H9 (cell line): ENCODE measurements at regions not wholly inside any gene's neighbourhood (a gene's known extent, or its start where the extent isn't known, plus 50 kb on each side); places are given as distances from the start of the nearest gene placed in this dataset.

ENCODE experiments used
- DNase-seq: peaks from one replicate; pipeline ENCODE4 v3.0.0-alpha.2; 2017
- H2AFZ ChIP-seq: one replicate; pipeline ENCODE4 v1.6.1; 2013; ENCODE audit warnings: mild to moderate bottlenecking, low read length, control low read depth, moderate library complexity
- H2AK5ac ChIP-seq: 2 replicates; pipeline ENCODE4 v1.6.1; 2013; ENCODE audit warnings: low read length, control low read depth, mixed read lengths; ENCODE audit not compliant: insufficient read length
- H2BK120ac ChIP-seq: one replicate; pipeline ENCODE4 v1.6.1; 2013; ENCODE audit warnings: low read depth, mild to moderate bottlenecking, low read length, control low read depth, inconsistent platforms; ENCODE audit not compliant: poor library complexity, severe bottlenecking
- H2BK12ac ChIP-seq: 2 replicates; pipeline ENCODE4 v1.6.1; 2013; ENCODE audit warnings: low read length, control low read depth, mixed read lengths, low read depth; ENCODE audit not compliant: insufficient read length
- H2BK15ac ChIP-seq: 2 replicates; pipeline ENCODE4 v1.6.1; 2013; ENCODE audit warnings: low read depth, low read length, control low read depth
- H2BK20ac ChIP-seq: one replicate; pipeline ENCODE4 v1.6.1; 2013; ENCODE audit warnings: low read depth, mild to moderate bottlenecking, low read length, control low read depth, inconsistent platforms; ENCODE audit not compliant: poor library complexity, severe bottlenecking
- H2BK5ac ChIP-seq: 2 replicates; pipeline ENCODE4 v1.6.1; 2013; ENCODE audit warnings: low read length, control low read depth, mixed read lengths; ENCODE audit not compliant: insufficient read length
- H3K14ac ChIP-seq: 2 replicates; pipeline ENCODE4 v1.6.1; 2013; ENCODE audit warnings: low read length, control low read depth; ENCODE audit not compliant: insufficient read depth
- H3K18ac ChIP-seq: 2 replicates; pipeline ENCODE4 v1.6.1; 2013; ENCODE audit warnings: low read depth, mild to moderate bottlenecking, mixed read lengths, low read length, control low read depth; ENCODE audit not compliant: insufficient read length
- H3K23ac ChIP-seq: 2 replicates; pipeline ENCODE4 v1.6.1; 2013; ENCODE audit warnings: low read length, control low read depth, mixed read lengths, low read depth; ENCODE audit not compliant: insufficient read length
- H3K23me2 ChIP-seq: 2 replicates; pipeline ENCODE4 v1.6.1; 2013; ENCODE audit warnings: low read depth, mild to moderate bottlenecking, mixed read lengths, low read length, control low read depth; ENCODE audit not compliant: insufficient read length, poor library complexity, severe bottlenecking
- H3K27ac ChIP-seq: 2 replicates; pipeline ENCODE4 v1.5.1; 2013; ENCODE audit warnings: low read length, control low read depth, mixed read lengths, low read depth; ENCODE audit not compliant: insufficient read length
- H3K27me3 ChIP-seq: 2 replicates; pipeline ENCODE4 v1.6.1; 2013; ENCODE audit warnings: low read length, control low read depth, inconsistent platforms; ENCODE audit not compliant: insufficient read depth
- H3K4ac ChIP-seq: 2 replicates; pipeline ENCODE4 v1.6.1; 2013; ENCODE audit warnings: low read depth, mild to moderate bottlenecking, control low read depth, inconsistent platforms, low read length, moderate library complexity
- H3K4me1 ChIP-seq: 2 replicates; pipeline ENCODE4 v1.6.1; 2013; ENCODE audit warnings: low read length, control low read depth, inconsistent platforms; ENCODE audit not compliant: insufficient read depth
- H3K4me2 ChIP-seq: 2 replicates; pipeline ENCODE4 v1.6.1; 2013; ENCODE audit warnings: low read length, control low read depth, mixed read lengths; ENCODE audit not compliant: insufficient read length, insufficient read depth
- H3K56ac ChIP-seq: 2 replicates; pipeline ENCODE4 v1.6.1; 2013; ENCODE audit warnings: low read depth, mild to moderate bottlenecking, mixed read lengths, low read length, control low read depth; ENCODE audit not compliant: insufficient read length
- H3K79me1 ChIP-seq: 2 replicates; pipeline ENCODE4 v1.6.1; 2013; ENCODE audit warnings: low read depth, mild to moderate bottlenecking, moderate library complexity, low read length, control low read depth, inconsistent platforms; ENCODE audit not compliant: insufficient read depth, poor library complexity, severe bottlenecking
- H3K79me2 ChIP-seq: 2 replicates; pipeline ENCODE4 v1.6.1; 2013; ENCODE audit warnings: low read length, control low read depth, inconsistent platforms; ENCODE audit not compliant: insufficient read depth
- H3K9ac ChIP-seq: 2 replicates; pipeline ENCODE4 v1.6.1; 2013; ENCODE audit warnings: low read length, control low read depth, mixed read lengths; ENCODE audit not compliant: insufficient read length; ENCODE audit errors: extremely low read depth
- H3K9me3 ChIP-seq: one replicate; pipeline ENCODE4 v1.6.1; 2013; ENCODE audit warnings: low read depth, low read length, inconsistent platforms; ENCODE audit not compliant: control insufficient read depth
- H3T11ph ChIP-seq: one replicate; pipeline ENCODE4 v1.6.1; 2013; ENCODE audit warnings: mild to moderate bottlenecking, low read length, control low read depth, inconsistent platforms
- H4K20me1 ChIP-seq: one replicate; pipeline ENCODE4 v1.6.1; 2013; ENCODE audit not compliant: control insufficient read depth, insufficient read length, insufficient read depth
- H4K5ac ChIP-seq: 2 replicates; pipeline ENCODE4 v1.6.1; 2013; ENCODE audit warnings: low read depth, mild to moderate bottlenecking, mixed read lengths, low read length, control low read depth; ENCODE audit not compliant: insufficient read length
- H4K8ac ChIP-seq: replicated peaks from 2 replicates; pipeline ENCODE4 v1.6.1; 2013; ENCODE audit warnings: low read length, control low read depth, mixed read lengths, low read depth; ENCODE audit not compliant: insufficient read length
- H4K91ac ChIP-seq: 2 replicates; pipeline ENCODE4 v1.6.1; 2013; ENCODE audit warnings: low read depth, mild to moderate bottlenecking, moderate library complexity, mixed read lengths, low read length, control low read depth; ENCODE audit not compliant: insufficient read length
- H3K27ac Mint-ChIP-seq, 3 experiments: 2 replicates in 2 of 3; 3 replicates in 1 of 3; pipeline ENCODE4 v1.8.0; 2020 to 2021; ENCODE audit warnings: mixed read lengths in 3 of 3, mild to moderate bottlenecking in 1 of 3, moderate library complexity in 1 of 3
- H3K27me3 Mint-ChIP-seq: 2 replicates; pipeline ENCODE4 v1.8.0; 2021; ENCODE audit warnings: low read depth, mild to moderate bottlenecking, moderate library complexity, mixed read lengths
- H3K36me3 Mint-ChIP-seq, 3 experiments: 2 replicates in 2 of 3; 3 replicates in 1 of 3; pipeline ENCODE4 v1.8.0; 2020 to 2021; ENCODE audit warnings: low read depth in 3 of 3, mixed read lengths in 3 of 3; ENCODE audit not compliant: insufficient read depth in 1 of 3
- H3K4me1 Mint-ChIP-seq, 2 experiments: 2 replicates each; pipeline ENCODE4 v1.8.0; 2020; ENCODE audit warnings: mixed read lengths in 2 of 2
- H3K4me3 Mint-ChIP-seq, 2 experiments: 2 replicates in 1 of 2; 3 replicates in 1 of 2; pipeline ENCODE4 v1.8.0; 2020 to 2021; ENCODE audit warnings: mild to moderate bottlenecking in 2 of 2, mixed read lengths in 2 of 2, moderate library complexity in 1 of 2
- H3K9me3 Mint-ChIP-seq, 2 experiments: 2 replicates in 1 of 2; 3 replicates in 1 of 2; pipeline ENCODE4 v1.8.0; 2020; ENCODE audit warnings: mild to moderate bottlenecking in 2 of 2, mixed read lengths in 2 of 2, moderate library complexity in 1 of 2
- CTCF ChIP-seq: fragments of 200-600 bp; sonication (generic); conservative IDR thresholded peaks from 3 replicates; pipeline ENCODE4 v1.8.0; 2021; ENCODE audit warnings: antibody characterized with exemption, mild to moderate bottlenecking
- WGBS: extraction: QIAGEN DNeasy Blood & Tissue Kit; methylation state at CpG from one replicate; pipeline ENCODE4 v1.1.7; 2013; ENCODE audit warnings: missing lambda C conversion rate, low lambda C conversion rate, mixed read lengths; ENCODE audit not compliant: insufficient read length; ENCODE audit errors: extremely low coverage; 5-methylcytosine and 5-hydroxymethylcytosine counted together

GRCh38 chr21:24994717-24995116, 612.6 kb downstream of the MRPL39 start:
- Histone ChIP-seq H4K91ac (no peak overlapping the region), H2BK15ac (no peak overlapping the region), H3K14ac (no peak overlapping the region), H3K4me1 (no peaks in the 10 kb centered on the region), H3K9ac (no peak overlapping the region), H3K4ac (no peak overlapping the region), H3K79me1 (no peaks in the 10 kb centered on the region), H3K23ac (no peak overlapping the region), H4K20me1 (no peaks in the 10 kb centered on the region), H3K4me2 (no peak overlapping the region), H3K79me2 (no peaks in the 10 kb centered on the region), H3K18ac (no peak overlapping the region), H2BK12ac (no peak overlapping the region), H2AK5ac (no peak overlapping the region), H3K27ac (no peak overlapping the region), H2BK20ac (no peak overlapping the region), H4K8ac (no peak overlapping the region), H2BK5ac (no peak overlapping the region), H3T11ph (no peak overlapping the region), H3K56ac (no peak overlapping the region), H4K5ac (no peak overlapping the region), H3K9me3 (no peaks in the 10 kb centered on the region), H3K23me2 (no peaks in the 10 kb centered on the region), H2AFZ (no peak overlapping the region), H2BK120ac (no peak overlapping the region), H3K27me3 (no peaks in the 10 kb centered on the region)
- H3K9me3 Mint-ChIP-seq = peaks cover 56 to 79% of the 10 kb centered on the region in 2 experiments
- peaks cover 3 to 11% of the 10 kb centered on the region in 2 experiments for H3K4me1 Mint-ChIP-seq
- WGBS = no CpG with 5 or more reads among the region's 4 CpGs
- H3K27ac Mint-ChIP-seq = no peak overlapping the region
- no peak overlapping the region for H3K4me3 Mint-ChIP-seq
- DNase-seq = no peak
- no peaks in the 10 kb centered on the region for H3K27me3 Mint-ChIP-seq
- TF ChIP-seq CTCF = no peak
- H3K36me3 Mint-ChIP-seq = no peaks in the 10 kb centered on the region; a peak in 1 of 7 replicates
